PC-3 (cell line): ENCODE measurements at regions not wholly inside any gene's neighbourhood (a gene's known extent, or its start where the extent isn't known, plus 50 kb on each side); places are given as distances from the start of the nearest gene placed in this dataset.

ENCODE experiments used
- ATAC-seq: fragments of 200-7000 bp; cut with Tn5 transposase; 2 replicates; pipeline ENCODE4 v1.9.1; 2020; ENCODE audit warnings: mild to moderate bottlenecking, moderate library complexity
- BruUV-seq: library from RNA; stranded (reverse); fragments of 400-500 nt; replicated peaks from 2 replicates; lab custom pipeline; 2021; lab: Mats Ljungman, UMichigan
- CTCF ChIA-PET: fragments of 300-600 bp; sonication (Branson Sonifier 250); formaldehyde crosslinking; loops from one replicate; lab custom pipeline; 2022; ENCODE audit warnings: antibody characterized with exemption; lab: Charles Lee
- POLR2A ChIA-PET: fragments of 300-600 bp; sonication (Branson Sonifier 250); formaldehyde crosslinking; loops from one replicate; lab custom pipeline; 2022; ENCODE audit warnings: antibody characterized with exemption; ENCODE audit not compliant: unreplicated experiment; lab: Charles Lee
- DNase-seq: peaks from one replicate; pipeline ENCODE4 v3.0.0-alpha.2; 2015
- H2AFZ ChIP-seq: fragments of 300-600 bp; sonication (generic); 2 replicates; pipeline ENCODE4 v1.6.0; 2016; ENCODE audit warnings: antibody characterized with exemption, low read length
- H3F3A ChIP-seq: fragments of 300-600 bp; sonication (generic); one replicate; pipeline ENCODE4 v1.6.0; 2017; ENCODE audit warnings: antibody characterized with exemption, low read length, control low read depth, mild to moderate bottlenecking; ENCODE audit not compliant: unreplicated experiment
- H3K27ac ChIP-seq: fragments of 300-600 bp; sonication (generic); 2 replicates; pipeline ENCODE4 v1.5.1; 2016; ENCODE audit warnings: mild to moderate bottlenecking, low read length
- H3K27me3 ChIP-seq: fragments of 300-600 bp; sonication (generic); 2 replicates; pipeline ENCODE4 v1.6.1; 2016; ENCODE audit warnings: low read length, mixed read lengths
- H3K36me3 ChIP-seq: fragments of 300-600 bp; sonication (generic); 2 replicates; pipeline ENCODE4 v1.6.1; 2016; ENCODE audit warnings: low read depth, mixed run types, low read length, mixed read lengths
- H3K4me1 ChIP-seq: fragments of 300-600 bp; sonication (generic); 2 replicates; pipeline ENCODE4 v1.5.1; 2016; ENCODE audit warnings: low read length; ENCODE audit not compliant: insufficient read depth
- H3K4me2 ChIP-seq: fragments of 300-600 bp; sonication (generic); 2 replicates; pipeline ENCODE4 v1.6.0; 2016; ENCODE audit warnings: low read length
- H3K4me3 ChIP-seq: fragments of 300-600 bp; sonication (generic); 2 replicates; pipeline ENCODE4 v1.5.1; 2016; ENCODE audit warnings: mild to moderate bottlenecking, low read length, mixed read lengths
- H3K79me2 ChIP-seq: fragments of 300-600 bp; sonication (generic); 2 replicates; pipeline ENCODE4 v1.6.1; 2017; ENCODE audit warnings: low read length, mixed read lengths
- H3K9ac ChIP-seq: fragments of 300-600 bp; sonication (generic); 2 replicates; pipeline ENCODE4 v1.6.0; 2016; ENCODE audit warnings: mild to moderate bottlenecking, low read length
- H3K9me2 ChIP-seq: fragments of 300-600 bp; sonication (generic); replicated peaks from 2 replicates; pipeline ENCODE4 v1.6.1; 2016; ENCODE audit warnings: mixed run types, low read length, mixed read lengths
- H3K9me3 ChIP-seq: fragments of 300-600 bp; sonication (generic); 2 replicates; pipeline ENCODE4 v1.6.1; 2016; ENCODE audit warnings: low read length, mixed read lengths
- H4K20me1 ChIP-seq: fragments of 300-600 bp; sonication (generic); 2 replicates; pipeline ENCODE4 v1.6.1; 2016; ENCODE audit warnings: low read length, mixed read lengths
- EZH2 ChIP-seq: fragments of 300-600 bp; sonication (generic); IDR thresholded peaks from one replicate; pipeline ENCODE4 v1.6.1; 2017; ENCODE audit warnings: antibody characterized with exemption, mild to moderate bottlenecking, low read length; ENCODE audit not compliant: unreplicated experiment
- EZH2phosphoT487 ChIP-seq: fragments of 300-600 bp; sonication (generic); IDR thresholded peaks from 2 replicates; pipeline ENCODE4 v1.6.1; 2018; ENCODE audit warnings: mild to moderate bottlenecking, antibody characterized with exemption, low read length, borderline replicate concordance
- intact Hi-C: fragments of 100-400 bp; cut with micrococcal nuclease; formaldehyde crosslinking; loops from 2 replicates; pipeline ENCODE4 v1.9.0; 2023
- TF ChIP-seq, protein P1 (sequence below): fragments of 300-600 bp; sonication (generic); conservative IDR thresholded peaks from 2 replicates; pipeline ENCODE4 v1.5.1; 2017; ENCODE audit warnings: antibody characterized with exemption, low read depth, mild to moderate bottlenecking, low read length

DNA sequence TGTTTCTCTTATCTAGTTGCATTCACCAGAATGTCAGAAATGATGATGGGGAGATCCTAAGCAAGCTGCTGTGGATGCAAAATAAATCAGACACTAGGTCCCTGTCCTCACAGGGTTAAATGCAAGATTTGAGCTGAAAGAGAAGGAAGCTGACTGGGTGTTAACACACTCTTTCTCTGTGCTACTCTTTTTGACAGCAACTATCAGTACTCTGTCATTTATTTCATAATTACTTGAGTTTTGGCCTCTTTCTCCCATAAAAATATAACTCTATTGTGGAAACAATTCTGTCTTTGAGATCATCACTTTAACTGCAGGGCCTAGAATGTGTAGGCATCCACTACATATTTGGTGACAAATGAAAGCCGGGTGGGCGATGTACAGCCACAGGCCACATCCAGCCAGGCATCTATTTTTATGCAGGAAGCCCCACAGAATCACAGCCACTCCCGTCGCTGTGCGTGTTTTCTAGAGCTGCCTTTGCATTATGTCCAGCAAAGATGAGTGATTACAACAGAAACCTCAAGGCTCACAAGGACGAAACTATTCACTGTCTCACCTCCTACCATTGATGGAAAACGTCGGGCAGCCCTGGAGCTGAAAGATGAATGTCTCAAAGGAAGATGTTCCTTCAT lies 849.0 kb downstream of the RNF144A start:
- no peak overlapping the region for H2AFZ ChIP-seq
- no peak overlapping the region for H3K4me3 ChIP-seq
- H3K27me3 ChIP-seq, result no peaks in the 10 kb centered on the region
- CTCF ChIA-PET, result no interaction called here
- H3K4me2 ChIP-seq, result no peak overlapping the region
- POLR2A ChIA-PET, result no interaction called here
- DNase-seq, result no peak
- H3K9ac ChIP-seq, result no peak overlapping the region
- peaks cover 3% of the 10 kb centered on the region; the same call in 1 of the 2 replicates for H3K36me3 ChIP-seq
- no peaks in the 10 kb centered on the region for H3K4me1 ChIP-seq
- no peaks in the 10 kb centered on the region for H3F3A ChIP-seq
- no TSS peak for BruUV-seq
- 0 out of 2 replicates have a peak, but pooled peaks cover 6% of the 10 kb centered on the region for H3K9me3 ChIP-seq
- no peaks in the 10 kb centered on the region for H3K79me2 ChIP-seq
- no peaks in the 10 kb centered on the region for H4K20me1 ChIP-seq
- no peak for TF ChIP-seq EZH2
- no peak for TF ChIP-seq EZH2phosphoT487
- TF ChIP-seq, protein P1, sequence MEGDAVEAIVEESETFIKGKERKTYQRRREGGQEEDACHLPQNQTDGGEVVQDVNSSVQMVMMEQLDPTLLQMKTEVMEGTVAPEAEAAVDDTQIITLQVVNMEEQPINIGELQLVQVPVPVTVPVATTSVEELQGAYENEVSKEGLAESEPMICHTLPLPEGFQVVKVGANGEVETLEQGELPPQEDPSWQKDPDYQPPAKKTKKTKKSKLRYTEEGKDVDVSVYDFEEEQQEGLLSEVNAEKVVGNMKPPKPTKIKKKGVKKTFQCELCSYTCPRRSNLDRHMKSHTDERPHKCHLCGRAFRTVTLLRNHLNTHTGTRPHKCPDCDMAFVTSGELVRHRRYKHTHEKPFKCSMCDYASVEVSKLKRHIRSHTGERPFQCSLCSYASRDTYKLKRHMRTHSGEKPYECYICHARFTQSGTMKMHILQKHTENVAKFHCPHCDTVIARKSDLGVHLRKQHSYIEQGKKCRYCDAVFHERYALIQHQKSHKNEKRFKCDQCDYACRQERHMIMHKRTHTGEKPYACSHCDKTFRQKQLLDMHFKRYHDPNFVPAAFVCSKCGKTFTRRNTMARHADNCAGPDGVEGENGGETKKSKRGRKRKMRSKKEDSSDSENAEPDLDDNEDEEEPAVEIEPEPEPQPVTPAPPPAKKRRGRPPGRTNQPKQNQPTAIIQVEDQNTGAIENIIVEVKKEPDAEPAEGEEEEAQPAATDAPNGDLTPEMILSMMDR, result no peak
- H3K27ac ChIP-seq, result no peak overlapping the region
- ATAC-seq, result no peak
- intact Hi-C loops, result no loop called here
- no peaks in the 10 kb centered on the region for H3K9me2 ChIP-seq

DNA sequence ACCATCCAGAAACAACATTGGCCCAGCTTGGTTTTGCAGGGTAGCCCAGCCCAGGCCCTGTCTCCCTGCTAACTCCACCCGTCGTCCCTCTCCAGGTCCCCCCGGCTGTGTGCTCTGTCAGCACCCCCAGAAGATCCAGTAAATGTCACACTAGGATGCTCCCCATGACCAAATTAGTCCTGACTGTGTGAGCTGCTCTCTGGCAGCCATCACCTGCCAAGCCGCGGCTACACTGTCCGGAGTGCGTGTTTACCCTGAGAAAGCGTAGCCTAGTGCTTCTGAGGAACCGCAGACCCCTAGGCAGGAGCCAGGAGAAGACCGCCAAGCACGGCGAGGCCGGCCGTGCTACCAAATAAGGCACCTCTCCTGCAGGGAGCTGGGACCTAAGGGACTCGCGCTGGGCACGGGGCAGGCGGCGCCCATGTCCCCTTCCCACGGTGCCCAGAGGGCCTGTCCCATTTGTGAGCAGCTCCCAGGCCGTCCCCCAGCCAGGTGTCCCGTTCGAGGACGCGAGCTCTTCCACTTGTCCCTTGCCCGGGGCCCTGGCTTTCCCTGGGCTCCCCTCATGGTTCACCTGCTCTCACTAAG lies 849.9 kb downstream of the RNF144A start:
- no peak overlapping the region for H2AFZ ChIP-seq
- BruUV-seq, result no TSS peak
- H3F3A ChIP-seq, result no peaks in the 10 kb centered on the region
- no peaks in the 10 kb centered on the region for H3K9me2 ChIP-seq
- DNase-seq, result no peak
- H4K20me1 ChIP-seq, result no peaks in the 10 kb centered on the region
- peaks cover 3% of the 10 kb centered on the region; the same call in 1 of the 2 replicates for H3K36me3 ChIP-seq
- no peaks in the 10 kb centered on the region for H3K79me2 ChIP-seq
- no peaks in the 10 kb centered on the region for H3K27me3 ChIP-seq
- H3K4me1 ChIP-seq, result no peaks in the 10 kb centered on the region; the same call in 1 of the 2 replicates
- H3K4me3 ChIP-seq, result no peak overlapping the region
- ChIA-PET POLR2A (no interaction called here), CTCF (no interaction called here)
- intact Hi-C loops, result no loop called here
- no peak for ATAC-seq
- no peak for TF ChIP-seq EZH2phosphoT487
- TF ChIP-seq EZH2, result no peak
- TF ChIP-seq, protein P1, result no peak
- 0 out of 2 replicates have a peak, but pooled peaks cover 6% of the 10 kb centered on the region for H3K9me3 ChIP-seq
- no peak overlapping the region for H3K27ac ChIP-seq
- H3K4me2 ChIP-seq, result no peak overlapping the region
- no peak overlapping the region for H3K9ac ChIP-seq

DNA sequence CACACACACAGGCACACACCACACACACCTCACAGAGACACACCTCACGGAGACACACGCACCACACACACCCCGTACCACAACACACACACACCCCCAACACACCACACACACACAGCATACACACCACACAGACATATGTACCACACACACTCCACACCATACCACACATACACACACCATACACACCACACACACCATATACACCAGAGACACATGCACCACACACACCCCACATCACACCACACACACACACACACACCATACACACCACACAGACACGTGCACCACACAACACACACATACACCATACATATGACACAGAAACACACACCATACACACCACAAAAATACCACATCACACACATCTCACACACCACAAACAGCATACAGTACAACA lies 850.7 kb downstream of the RNF144A start:
- H3K4me2 ChIP-seq, result no peak overlapping the region
- H3K9me2 ChIP-seq, result no peaks in the 10 kb centered on the region
- POLR2A ChIA-PET, result no interaction called here
- H3F3A ChIP-seq, result no peaks in the 10 kb centered on the region
- H3K4me3 ChIP-seq, result no peak overlapping the region
- intact Hi-C loops, result no loop called here
- TF ChIP-seq EZH2 (no peak), EZH2phosphoT487 (no peak)
- TF ChIP-seq, protein P1, result no peak
- H3K36me3 ChIP-seq, result no peaks in the 10 kb centered on the region; the same call in 1 of the 2 replicates
- CTCF ChIA-PET, result no interaction called here
- H3K9ac ChIP-seq, result no peak overlapping the region
- peaks cover 8% of the 10 kb centered on the region for H3K4me1 ChIP-seq
- H3K9me3 ChIP-seq, result 0 out of 2 replicates have a peak, but pooled peaks cover 6% of the 10 kb centered on the region
- DNase-seq, result no peak
- H3K79me2 ChIP-seq, result no peaks in the 10 kb centered on the region
- no peak overlapping the region for H2AFZ ChIP-seq
- no peak for ATAC-seq
- no peak overlapping the region for H3K27ac ChIP-seq
- no peaks in the 10 kb centered on the region for H4K20me1 ChIP-seq
- BruUV-seq, result no TSS peak
- H3K27me3 ChIP-seq, result no peaks in the 10 kb centered on the region
